ENCODE measurements at regions not wholly inside any gene's neighbourhood (a gene's known extent, or its start where the extent isn't known, plus 50 kb on each side); places are given as distances from the start of the nearest gene placed in this dataset.

- H3K79me2 ChIP-seq (ENCODE audit: low read length) = no peaks in the 10 kb centered on the region
- no peak overlapping the region for H2AFZ ChIP-seq (ENCODE audit: low read depth, low read length)
- no peaks in the 10 kb centered on the region for H3K36me3 ChIP-seq (replicated peaks; ENCODE audit: low read depth, low read length)
- H4K20me1 ChIP-seq (ENCODE audit: insufficient read depth, low read length) = no peaks in the 10 kb centered on the region
- peaks cover 3% of the 10 kb centered on the region; the same call in 1 of the 2 replicates for H3K9me3 ChIP-seq (ENCODE audit: insufficient read depth, low read length)
- no peak overlapping the region for H3K4me3 ChIP-seq (ENCODE audit: low read length)
- no peaks in the 10 kb centered on the region for H3K27me3 ChIP-seq (ENCODE audit: low read depth, low read length)
- H3K4me1 ChIP-seq (ENCODE audit: low read length) = no peaks in the 10 kb centered on the region
- H3K9ac ChIP-seq (ENCODE audit: low read length) = no peak overlapping the region
- no peak overlapping the region for H3K27ac ChIP-seq (ENCODE audit: low read length)
- TF ChIP-seq EZH2phosphoT487 (IDR thresholded peaks at IDR 0.05; ENCODE audit: low read depth) (no peak), CTCF (IDR thresholded peaks at IDR 0.05; ENCODE audit: low read depth, low read length) (no peak)
- no peak overlapping the region for H3K4me2 ChIP-seq (ENCODE audit: low read length)
These were observed 72.8 kb upstream of the ATP8A1 start for GRCh38 chr4:42729505-42730237.

GRCh38 chr4:42724451-42724850, 67.5 kb upstream of the ATP8A1 start:
- Histone ChIP-seq H3K9me3 (ENCODE audit: insufficient read depth, low read length) (peaks cover 3% of the 10 kb centered on the region; the same call in 1 of the 2 replicates), H3K36me3 (replicated peaks; ENCODE audit: low read depth, low read length) (no peaks in the 10 kb centered on the region), H3K79me2 (ENCODE audit: low read length) (no peaks in the 10 kb centered on the region), H2AFZ (ENCODE audit: low read depth, low read length) (no peak overlapping the region), H3K4me1 (ENCODE audit: low read length) (no peaks in the 10 kb centered on the region), H3K9ac (ENCODE audit: low read length) (no peak overlapping the region), H3K4me2 (ENCODE audit: low read length) (no peak overlapping the region), H3K4me3 (ENCODE audit: low read length) (no peak overlapping the region), H4K20me1 (ENCODE audit: insufficient read depth, low read length) (no peaks in the 10 kb centered on the region), H3K27me3 (ENCODE audit: low read depth, low read length) (no peaks in the 10 kb centered on the region), H3K27ac (ENCODE audit: low read length) (no peak overlapping the region)
- TF ChIP-seq CTCF (IDR thresholded peaks at IDR 0.05; ENCODE audit: low read depth, low read length) = no peak
- TF ChIP-seq EZH2phosphoT487 (IDR thresholded peaks at IDR 0.05; ENCODE audit: low read depth) = no peak

GRCh38 chr4:42720533-42720932, 63.6 kb upstream of the ATP8A1 start:
- Histone ChIP-seq H3K27ac (ENCODE audit: low read length) (no peak overlapping the region), H3K27me3 (ENCODE audit: low read depth, low read length) (no peaks in the 10 kb centered on the region), H3K4me3 (ENCODE audit: low read length) (no peak overlapping the region), H3K9me3 (ENCODE audit: insufficient read depth, low read length) (no peaks in the 10 kb centered on the region), H2AFZ (ENCODE audit: low read depth, low read length) (peak overlapping the region; percentile 4; the same call in 1 of the 2 replicates), H3K79me2 (ENCODE audit: low read length) (no peaks in the 10 kb centered on the region), H3K4me2 (ENCODE audit: low read length) (no peak overlapping the region), H4K20me1 (ENCODE audit: insufficient read depth, low read length) (no peaks in the 10 kb centered on the region), H3K36me3 (replicated peaks; ENCODE audit: low read depth, low read length) (no peaks in the 10 kb centered on the region), H3K9ac (ENCODE audit: low read length) (no peak overlapping the region), H3K4me1 (ENCODE audit: low read length) (no peaks in the 10 kb centered on the region)
- TF ChIP-seq CTCF (IDR thresholded peaks at IDR 0.05; ENCODE audit: low read depth, low read length) = no peak
- TF ChIP-seq EZH2phosphoT487 (IDR thresholded peaks at IDR 0.05; ENCODE audit: low read depth) = no peak

GRCh38 chr4:42719257-42719656, 62.4 kb upstream of the ATP8A1 start:
- no peak overlapping the region for H3K4me2 ChIP-seq (ENCODE audit: low read length)

More at GRCh38 chr4:42719257-42719656, 62.4 kb upstream of the ATP8A1 start:
- no peak overlapping the region for H2AFZ ChIP-seq (ENCODE audit: low read depth, low read length)
- no peaks in the 10 kb centered on the region for H3K36me3 ChIP-seq (replicated peaks; ENCODE audit: low read depth, low read length)
- H3K79me2 ChIP-seq (ENCODE audit: low read length) = no peaks in the 10 kb centered on the region
- H3K4me3 ChIP-seq (ENCODE audit: low read length) = no peak overlapping the region
- H3K27me3 ChIP-seq (ENCODE audit: low read depth, low read length) = no peaks in the 10 kb centered on the region
- no peak overlapping the region for H3K27ac ChIP-seq (ENCODE audit: low read length)
- H3K4me1 ChIP-seq (ENCODE audit: low read length) = no peaks in the 10 kb centered on the region
- no peak overlapping the region for H3K9ac ChIP-seq (ENCODE audit: low read length)
- no peaks in the 10 kb centered on the region for H3K9me3 ChIP-seq (ENCODE audit: insufficient read depth, low read length)
- no peaks in the 10 kb centered on the region for H4K20me1 ChIP-seq (ENCODE audit: insufficient read depth, low read length)
- TF ChIP-seq CTCF (IDR thresholded peaks at IDR 0.05; ENCODE audit: low read depth, low read length) (no peak), EZH2phosphoT487 (IDR thresholded peaks at IDR 0.05; ENCODE audit: low read depth) (no peak)

All from OCI-LY3 (cell line).